T-helper 2 cell treated with Interferon-gamma antibody and Interleukin-4, amounts not matched to agents 100 ng/mL and 5 ng/mL, for 36 hours (primary cell): ENCODE measurements at regions not wholly inside any gene's neighbourhood (a gene's known extent, or its start where the extent isn't known, plus 50 kb on each side); places are given as distances from the start of the nearest gene placed in this dataset.

Experiments
- intact Hi-C: fragments of 100-400 bp; cut with micrococcal nuclease; formaldehyde crosslinking; loops from one replicate; pipeline ENCODE4 v1.15.1; 2023

- intact Hi-C loops = no loop called here
Observed at GRCh38 chr3:152957491-152957890, 122.6 kb downstream of the P2RY1 start.

GRCh38 chr3:152959307-152959706 is 124.4 kb downstream of the P2RY1 start:
- intact Hi-C loops = no loop called here

GRCh38 chr3:152960684-152961083 is 125.8 kb downstream of the P2RY1 start:
- intact Hi-C loops = no loop called here

- intact Hi-C loops = no loop called here
Observed at GRCh38 chr3:152961323-152961722, 126.4 kb downstream of the P2RY1 start.

- intact Hi-C loops = no loop called here
Observed at GRCh38 chr3:152964911-152965609, 130.1 kb downstream of the P2RY1 start.

- intact Hi-C loops = no loop called here
Observed at GRCh38 chr3:152968388-152969024, 133.6 kb downstream of the P2RY1 start.

- intact Hi-C loops = no loop called here
Observed at GRCh38 chr3:152969557-152970300, 134.8 kb downstream of the P2RY1 start.

GRCh38 chr3:152970851-152971250 is 135.9 kb downstream of the P2RY1 start:
- intact Hi-C loops = no loop called here

GRCh38 chr3:152971880-152972279 is 136.9 kb downstream of the P2RY1 start:
- intact Hi-C loops = no loop called here

GRCh38 chr3:152973575-152973974 is 138.6 kb downstream of the P2RY1 start:
- intact Hi-C loops = no loop called here

- intact Hi-C loops = no loop called here
Observed at GRCh38 chr3:152976239-152976638, 141.3 kb downstream of the P2RY1 start.

- intact Hi-C loops = no loop called here
Observed at GRCh38 chr3:152977366-152977765, 142.4 kb downstream of the P2RY1 start.

- intact Hi-C loops = no loop called here
Observed at GRCh38 chr3:152978152-152978551, 143.2 kb downstream of the P2RY1 start.

- intact Hi-C loops = no loop called here
Observed at GRCh38 chr3:152997526-152997925, 162.6 kb downstream of the P2RY1 start.

- intact Hi-C loops = no loop called here
Observed at GRCh38 chr3:152998591-152998990, 163.4 kb upstream of the RAP2B start.

- intact Hi-C loops = no loop called here
Observed at GRCh38 chr3:153000325-153000724, 161.7 kb upstream of the RAP2B start.

- intact Hi-C loops = no loop called here
Observed at GRCh38 chr3:153001210-153002078, 160.6 kb upstream of the RAP2B start.

GRCh38 chr3:153003441-153003840 is 158.6 kb upstream of the RAP2B start:
- intact Hi-C loops = no loop called here

GRCh38 chr3:153003862-153004261 is 158.2 kb upstream of the RAP2B start:
- intact Hi-C loops = no loop called here

- intact Hi-C loops = no loop called here
Observed at GRCh38 chr3:153008226-153008625, 153.8 kb upstream of the RAP2B start.

- intact Hi-C loops = no loop called here
Observed at GRCh38 chr3:153023896-153024295, 138.1 kb upstream of the RAP2B start.
